ENCODE measurements at regions not wholly inside any gene's neighbourhood (a gene's known extent, or its start where the extent isn't known, plus 50 kb on each side); places are given as distances from the start of the nearest gene placed in this dataset.

- WGBS, 2 donors: 45 to 56% methylated on average over 4 of the region's 4 CpGs
- H3K9me3 ChIP-seq: no peaks in the 10 kb centered on the region
- no peak for DNase-seq
- H3K4me1 ChIP-seq: no peaks in the 10 kb centered on the region
- H3K4me3 ChIP-seq: no peak overlapping the region
- H3K27me3 ChIP-seq: no peaks in the 10 kb centered on the region
- no peaks in the 10 kb centered on the region for H3K36me3 ChIP-seq
- H3K27ac ChIP-seq: no peak overlapping the region
- ATAC-seq (ENCODE audit: low FRiP score in 2 of 2): no peak
- TF ChIP-seq POLR2A (IDR thresholded peaks at IDR 0.05) (no peak), EP300 (IDR thresholded peaks at IDR 0.05) (no peak), CTCF (IDR thresholded peaks at IDR 0.05) (no peak), POLR2AphosphoS5 (IDR thresholded peaks at IDR 0.05) (no peak)
Measured at GRCh38 chr4:63528256-63528991, 880.8 kb downstream of the TECRL start.

GRCh38 chr4:63526251-63526650 is 883.0 kb downstream of the TECRL start:
- peaks cover 0 to 5% (median 3%) of the 10 kb centered on the region in 4 donors for H3K9me3 ChIP-seq
- no peaks in the 10 kb centered on the region for H3K36me3 ChIP-seq
- DNase-seq (no peak), ATAC-seq (ENCODE audit: low FRiP score in 2 of 2) (no peak)
- 89 to 97% methylated on average over 1 of the region's 1 CpG for WGBS, 2 donors
- H3K4me1 ChIP-seq: no peaks in the 10 kb centered on the region
- no peak overlapping the region for H3K4me3 ChIP-seq
- H3K27me3 ChIP-seq: no peaks in the 10 kb centered on the region
- no peak overlapping the region for H3K27ac ChIP-seq
- TF ChIP-seq EP300 (IDR thresholded peaks at IDR 0.05) (no peak), POLR2A (IDR thresholded peaks at IDR 0.05) (no peak), CTCF (IDR thresholded peaks at IDR 0.05) (no peak), POLR2AphosphoS5 (IDR thresholded peaks at IDR 0.05) (no peak)

- Histone ChIP-seq H3K27me3 (no peaks in the 10 kb centered on the region), H3K36me3 (no peaks in the 10 kb centered on the region), H3K4me3 (no peak overlapping the region), H3K9me3 (peaks cover 0 to 8% (median 5%) of the 10 kb centered on the region in 4 donors), H3K27ac (no peak overlapping the region), H3K4me1 (no peaks in the 10 kb centered on the region)
- WGBS, 2 donors: 71 to 85% methylated on average over 1 of the region's 1 CpG
- DNase-seq: no peak
- TF ChIP-seq CTCF (IDR thresholded peaks at IDR 0.05): no peak
- TF ChIP-seq POLR2A (IDR thresholded peaks at IDR 0.05): no peak
- no peak for TF ChIP-seq POLR2AphosphoS5 (IDR thresholded peaks at IDR 0.05)
- TF ChIP-seq EP300 (IDR thresholded peaks at IDR 0.05): no peak
- no peak for ATAC-seq (ENCODE audit: low FRiP score in 2 of 2)
Measured at GRCh38 chr4:63524764-63525163, 884.5 kb downstream of the TECRL start.

GRCh38 chr4:63505714-63506460 is 903.4 kb downstream of the TECRL start:
- Histone ChIP-seq H3K27me3 (no peaks in the 10 kb centered on the region), H3K36me3 (no peaks in the 10 kb centered on the region), H3K9me3 (no peaks in the 10 kb centered on the region), H3K4me3 (no peak overlapping the region), H3K4me1 (no peaks in the 10 kb centered on the region), H3K27ac (no peak overlapping the region)
- WGBS, 2 donors: 70 to 88% methylated on average over 2 of the region's 2 CpGs
- DNase-seq (no peak), ATAC-seq (ENCODE audit: low FRiP score in 2 of 2) (no peak)
- no peak for TF ChIP-seq POLR2AphosphoS5 (IDR thresholded peaks at IDR 0.05)
- no peak for TF ChIP-seq CTCF (IDR thresholded peaks at IDR 0.05)
- no peak for TF ChIP-seq POLR2A (IDR thresholded peaks at IDR 0.05)
- no peak for TF ChIP-seq EP300 (IDR thresholded peaks at IDR 0.05)
